ENCODE measurements at regions not wholly inside any gene's neighbourhood (a gene's known extent, or its start where the extent isn't known, plus 50 kb on each side); places are given as distances from the start of the nearest gene placed in this dataset.

GRCh38 chr3:117708601-117709000 lies 999.0 kb downstream of the TUSC7 start:
- no peaks in the 10 kb centered on the region for H3K27me3 ChIP-seq
- DNase-seq (no peak), ATAC-seq (no peak)
- H3K36me3 ChIP-seq, result no peaks in the 10 kb centered on the region
- no peak overlapping the region for H3K27ac ChIP-seq
- TF ChIP-seq CTCF (IDR thresholded peaks at IDR 0.05), result no peak
- intact Hi-C loops (cut with DNase I), result no loop called here
- H3K4me1 ChIP-seq, result no peaks in the 10 kb centered on the region
- no peak overlapping the region for H3K4me3 ChIP-seq
- no peaks in the 10 kb centered on the region for H3K9me3 ChIP-seq

DNA sequence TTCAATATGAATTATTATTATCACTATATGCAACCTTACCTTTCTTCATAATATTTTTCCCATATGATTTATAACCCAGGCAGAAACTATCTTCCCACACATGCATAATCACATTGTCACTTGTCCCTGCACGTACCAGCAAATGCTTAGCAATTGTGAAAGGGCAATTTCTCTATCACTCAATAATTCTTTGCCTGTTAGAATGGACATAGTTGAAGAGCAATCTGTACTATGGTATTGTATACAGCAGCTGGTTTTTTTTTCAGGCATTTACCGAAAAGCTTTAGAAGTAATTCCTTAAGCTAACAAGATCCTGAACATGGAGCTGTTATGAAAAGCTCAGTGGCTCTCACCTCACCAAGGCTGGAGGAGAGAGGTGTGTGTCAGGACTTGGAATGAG lies 999.5 kb downstream of the TUSC7 start:
- H3K4me1 ChIP-seq, result no peaks in the 10 kb centered on the region
- no peaks in the 10 kb centered on the region for H3K36me3 ChIP-seq
- no peak for ATAC-seq
- DNase-seq, result no peak
- no peak overlapping the region for H3K4me3 ChIP-seq
- H3K27me3 ChIP-seq, result no peaks in the 10 kb centered on the region
- intact Hi-C loops (cut with DNase I), result no loop called here
- no peak overlapping the region for H3K27ac ChIP-seq
- TF ChIP-seq CTCF (IDR thresholded peaks at IDR 0.05), result no peak
- H3K9me3 ChIP-seq, result no peaks in the 10 kb centered on the region

- no peak for ATAC-seq
- Histone ChIP-seq H3K27ac (no peak overlapping the region), H3K36me3 (no peaks in the 10 kb centered on the region), H3K27me3 (no peaks in the 10 kb centered on the region), H3K4me3 (no peak overlapping the region), H3K9me3 (no peaks in the 10 kb centered on the region), H3K4me1 (no peaks in the 10 kb centered on the region)
- DNase-seq, result no peak
- no peak for TF ChIP-seq CTCF (IDR thresholded peaks at IDR 0.05)
- intact Hi-C loops (cut with DNase I), result no loop called here
Observed at GRCh38 chr3:117710501-117710900, 1000.9 kb downstream of the TUSC7 start.

DNA sequence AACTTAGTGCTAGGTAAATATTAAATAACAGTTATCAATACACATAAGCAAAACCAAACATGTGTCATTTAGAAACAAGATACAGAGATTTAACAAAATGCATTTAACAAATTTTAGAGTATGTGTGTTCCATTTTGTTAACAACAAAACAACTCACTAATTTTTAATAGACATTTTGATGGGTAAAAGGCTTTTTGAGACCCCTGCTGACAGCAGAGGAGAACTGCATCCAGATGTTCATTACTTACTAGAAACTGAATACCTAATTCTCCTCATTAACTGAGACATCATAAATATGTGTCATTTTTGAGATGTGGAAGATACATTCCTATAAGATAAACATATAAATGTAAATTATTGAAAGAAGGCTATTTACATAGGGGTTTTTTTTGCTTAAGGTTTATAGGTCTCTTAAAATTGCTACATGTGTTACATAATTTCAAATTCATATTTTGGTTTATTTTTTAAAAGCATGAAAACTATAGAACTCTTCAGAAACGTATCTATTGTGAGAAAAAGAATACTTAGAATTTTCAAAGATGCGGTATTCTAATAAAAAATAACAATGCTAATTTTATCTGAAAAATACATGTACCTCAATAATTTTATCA lies 1009.8 kb downstream of the TUSC7 start:
- H3K4me1 ChIP-seq, result no peaks in the 10 kb centered on the region
- H3K27ac ChIP-seq, result no peak overlapping the region
- ATAC-seq (peak; percentile 56), DNase-seq (peak in 1 of 4 donors; percentile 30)
- no peaks in the 10 kb centered on the region for H3K36me3 ChIP-seq
- no peaks in the 10 kb centered on the region for H3K27me3 ChIP-seq
- H3K9me3 ChIP-seq, result no peaks in the 10 kb centered on the region
- intact Hi-C loops (cut with DNase I), result no loop called here
- H3K4me3 ChIP-seq, result no peak overlapping the region
- peak; percentile 55 to 58 for TF ChIP-seq CTCF (IDR thresholded peaks at IDR 0.05)

- no peak for DNase-seq
- Histone ChIP-seq H3K9me3 (no peaks in the 10 kb centered on the region), H3K36me3 (no peaks in the 10 kb centered on the region), H3K27ac (no peak overlapping the region), H3K4me3 (no peak overlapping the region), H3K4me1 (no peaks in the 10 kb centered on the region), H3K27me3 (no peaks in the 10 kb centered on the region)
- ATAC-seq, result no peak
- no peak for TF ChIP-seq CTCF (IDR thresholded peaks at IDR 0.05)
- intact Hi-C loops (cut with DNase I), result no loop called here
Observed at GRCh38 chr3:117721866-117722265, 1012.3 kb downstream of the TUSC7 start.
